CD4-positive, alpha-beta T cell treated with Interleukin-4 for 1 hour (primary cell): ENCODE measurements at regions not wholly inside any gene's neighbourhood (a gene's known extent, or its start where the extent isn't known, plus 50 kb on each side); places are given as distances from the start of the nearest gene placed in this dataset.

Experiments used
- DNase-seq, 2 donors: peaks; one replicate each; pipeline ENCODE4 v3.0.0-alpha.2; 2020 to 2022

GRCh38 chr12:76256904-76257303 is 91.3 kb downstream of the BBS10 start:
- no peak for DNase-seq

- DNase-seq, result no peak
Measured at GRCh38 chr12:76256321-76256720, 91.9 kb downstream of the BBS10 start.

- DNase-seq, result no peak
Measured at GRCh38 chr12:76255692-76256091, 92.5 kb downstream of the BBS10 start.

DNA sequence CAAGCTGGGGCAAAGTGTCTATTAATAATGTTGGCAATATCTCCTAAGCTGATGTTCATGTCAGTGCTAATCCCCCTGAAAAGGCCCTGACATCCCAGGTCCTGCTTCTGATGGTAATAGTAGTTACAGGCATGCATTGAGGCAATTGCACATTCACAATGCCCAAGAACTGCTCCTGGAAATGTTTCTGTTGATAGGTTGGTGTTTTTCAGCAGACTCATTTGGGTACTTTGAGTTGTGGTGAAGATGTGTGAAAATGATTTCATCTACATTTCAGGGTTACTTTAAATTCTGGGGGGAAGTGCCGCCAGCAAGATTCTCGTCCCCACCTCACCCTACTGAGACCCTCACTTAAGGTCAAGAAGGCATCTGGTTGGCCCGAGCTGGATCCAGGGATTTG is 92.9 kb downstream of the BBS10 start:
- DNase-seq, result no peak

DNA sequence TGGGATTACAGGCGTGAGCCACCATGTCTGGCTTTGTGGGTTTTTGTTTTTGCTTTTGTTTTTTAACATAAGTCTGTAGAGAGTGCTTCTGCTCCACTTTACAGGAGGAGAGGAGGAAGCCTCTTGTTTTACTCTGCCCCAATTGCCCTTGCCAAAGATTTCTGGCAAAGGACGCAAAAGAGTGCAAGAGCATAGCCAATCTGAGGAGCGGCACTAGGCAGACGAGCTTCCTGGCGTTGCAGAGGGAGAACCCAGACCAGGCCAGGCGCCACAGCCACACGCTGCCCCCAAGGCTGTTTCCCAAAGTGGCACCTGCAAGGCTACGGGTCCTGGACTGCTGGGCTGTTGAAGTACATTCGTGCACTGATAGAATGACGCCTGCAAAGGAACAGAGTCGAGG is 96.2 kb downstream of the BBS10 start:
- no peak for DNase-seq

GRCh38 chr12:76250256-76250655 is 98.0 kb downstream of the BBS10 start:
- DNase-seq, result no peak

GRCh38 chr12:76249501-76249900 is 98.7 kb downstream of the BBS10 start:
- no peak for DNase-seq

- DNase-seq, result no peak
Measured at GRCh38 chr12:76247992-76248391, 100.2 kb downstream of the BBS10 start.

- no peak for DNase-seq
Measured at GRCh38 chr12:76247026-76247646, 101.1 kb downstream of the BBS10 start.

DNA sequence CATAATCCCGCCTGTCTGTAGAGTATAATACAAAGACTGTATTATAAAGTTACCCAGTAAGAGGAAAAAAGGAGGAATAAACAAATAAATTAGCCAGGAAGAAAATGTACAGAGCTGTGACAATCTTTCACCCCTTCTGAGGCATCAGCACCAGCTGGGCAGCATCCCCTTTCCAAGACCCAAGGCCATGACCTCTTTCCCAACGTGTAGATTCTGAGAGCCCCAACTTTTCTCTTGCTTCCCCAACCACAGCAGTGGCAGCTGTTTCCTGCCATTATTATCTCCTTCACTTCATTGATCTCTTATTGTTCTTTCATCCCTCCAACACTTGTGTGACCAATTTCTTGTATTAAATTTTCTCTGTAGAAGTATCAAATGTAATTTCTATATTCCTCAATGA is 101.6 kb downstream of the BBS10 start:
- no peak for DNase-seq

DNA sequence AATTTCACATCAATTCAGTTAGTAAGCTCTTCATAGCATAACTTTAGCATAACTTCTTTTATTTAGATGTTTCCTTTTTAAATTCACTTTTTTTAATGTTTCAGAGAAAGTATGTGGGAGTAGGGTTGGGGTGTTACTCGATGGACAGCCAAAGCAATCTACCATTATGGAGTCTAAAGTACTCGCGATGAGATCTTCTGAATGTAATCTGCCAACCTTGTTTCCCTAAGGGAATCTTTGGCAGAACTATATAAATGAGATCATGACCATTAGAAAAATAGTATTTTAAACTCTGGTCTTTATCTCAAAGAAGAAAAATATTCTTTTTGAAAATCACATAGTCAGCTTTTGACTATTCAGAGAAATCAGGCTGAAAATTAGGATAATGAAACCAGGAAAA is 103.9 kb downstream of the BBS10 start:
- no peak for DNase-seq

GRCh38 chr12:76242813-76243550 is 105.2 kb downstream of the BBS10 start:
- DNase-seq, result no peak

GRCh38 chr12:76241371-76241770 is 106.8 kb downstream of the BBS10 start:
- no peak for DNase-seq

GRCh38 chr12:76240281-76240680 is 107.9 kb downstream of the BBS10 start:
- DNase-seq, result no peak

GRCh38 chr12:76238688-76239087 is 109.5 kb downstream of the BBS10 start:
- no peak for DNase-seq

GRCh38 chr12:76237086-76237701 is 111.0 kb downstream of the BBS10 start:
- DNase-seq, result no peak

- no peak for DNase-seq
Measured at GRCh38 chr12:76236640-76237039, 111.6 kb downstream of the BBS10 start.

DNA sequence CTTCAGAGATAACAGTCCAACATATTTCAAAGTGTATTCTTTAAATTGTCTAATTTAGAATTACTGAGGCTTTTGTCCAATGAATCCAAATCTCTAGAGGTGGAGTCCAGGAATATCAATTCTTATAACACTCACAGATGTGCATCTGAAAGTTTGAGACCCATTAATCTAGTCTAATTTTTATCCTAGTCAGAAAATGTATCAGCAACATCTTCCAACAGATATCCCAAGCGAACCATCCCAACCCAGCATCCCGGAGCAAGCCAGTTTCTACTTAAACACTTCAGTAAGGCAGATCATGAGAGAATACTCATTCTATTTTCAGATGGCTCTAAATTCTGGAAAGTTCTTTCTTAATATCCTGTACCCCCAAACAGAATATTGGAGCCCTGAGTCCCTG is 113.5 kb downstream of the BBS10 start:
- no peak for DNase-seq

DNA sequence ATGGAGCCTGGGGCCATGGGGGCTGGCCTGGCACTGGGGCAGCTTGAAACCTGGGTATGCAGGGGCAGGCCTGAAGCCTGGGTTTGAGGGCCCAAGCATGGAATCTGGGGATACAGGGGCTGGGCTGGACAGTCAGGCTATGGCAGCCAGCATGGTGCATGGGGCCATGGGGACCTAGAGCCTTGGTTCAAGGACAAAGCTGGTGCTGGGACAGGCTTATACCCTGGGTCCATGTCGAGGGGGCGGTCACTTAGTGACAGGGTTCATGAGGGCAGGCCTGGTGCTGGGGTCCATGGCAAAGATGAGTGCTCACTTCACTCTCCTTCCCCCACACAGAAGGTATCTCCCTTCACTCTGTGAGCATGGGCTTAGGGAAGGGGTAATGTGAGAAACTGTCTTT is 116.2 kb downstream of the BBS10 start:
- DNase-seq, result no peak

DNA sequence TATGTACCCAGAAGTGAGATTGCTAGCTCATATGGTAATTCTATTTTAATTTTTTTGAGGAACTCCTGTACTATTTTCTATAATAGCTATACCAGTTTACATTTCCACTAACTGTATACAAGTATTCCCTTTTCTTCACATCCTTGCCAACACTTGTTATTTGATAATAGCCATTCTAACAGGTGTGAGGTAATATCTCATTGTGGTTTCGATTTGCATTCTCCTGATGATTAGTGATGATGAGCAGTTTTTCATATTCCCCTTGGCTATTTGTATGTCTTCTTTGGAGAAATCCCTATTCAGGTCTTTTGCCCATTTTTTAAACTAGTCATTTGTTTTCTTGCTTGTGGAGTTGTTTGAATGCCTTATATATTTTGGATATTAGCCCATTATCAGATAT is 121.3 kb downstream of the BBS10 start:
- no peak for DNase-seq

DNA sequence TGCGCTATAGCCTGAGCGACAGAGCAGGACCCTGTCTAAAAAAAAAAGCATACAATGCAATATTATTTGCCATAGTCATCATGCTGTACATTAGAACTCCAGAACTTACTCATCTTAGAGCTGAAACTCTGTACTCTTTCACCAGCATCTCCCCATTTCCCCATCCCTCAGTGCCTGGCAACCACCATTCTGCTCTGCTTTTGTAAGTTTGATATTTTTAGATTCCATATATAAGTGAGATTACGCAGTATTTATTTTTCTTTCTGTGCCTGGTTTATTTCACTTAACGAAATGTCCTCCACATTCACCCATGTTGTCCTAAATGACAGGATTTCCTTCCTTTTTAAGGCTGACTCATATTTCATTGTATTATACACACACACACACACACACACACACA is 121.8 kb downstream of the BBS10 start:
- no peak for DNase-seq

GRCh38 chr12:76223869-76224268 is 124.3 kb downstream of the BBS10 start:
- DNase-seq, result no peak

GRCh38 chr12:76220980-76221379 is 127.2 kb downstream of the BBS10 start:
- DNase-seq, result no peak

DNA sequence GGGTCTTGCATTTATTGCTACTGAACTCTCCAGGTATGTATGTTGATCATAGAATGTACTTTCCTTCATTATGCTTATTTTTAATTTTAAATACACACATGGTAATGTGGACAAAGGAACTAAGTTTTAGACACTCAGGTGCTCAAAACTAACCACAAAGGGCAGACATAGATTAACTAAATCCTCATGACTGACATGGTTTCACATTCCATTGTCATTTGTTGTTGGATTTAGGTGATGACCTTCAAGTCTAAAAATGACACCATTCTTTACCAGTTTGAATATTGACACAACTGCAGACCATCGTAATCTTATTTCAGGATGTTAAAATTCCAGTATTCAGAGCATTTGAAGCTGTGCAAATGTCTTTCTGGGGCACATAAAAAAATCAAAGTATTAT is 128.4 kb downstream of the BBS10 start:
- DNase-seq, result no peak
